D341Med (cell line): ENCODE measurements at regions not wholly inside any gene's neighbourhood (a gene's known extent, or its start where the extent isn't known, plus 50 kb on each side); places are given as distances from the start of the nearest gene placed in this dataset.
A peak's percentile ranks its signal among the peaks of the same experiment; 100 is the strongest.

Experiments used
- DNase-seq: peaks from one replicate; pipeline ENCODE4 v3.0.0; 2012; ENCODE audit warnings: low spot score

GRCh38 chr7:22962775-22963350, 51.1 kb downstream of the HYCC1 start:
- DNase-seq, result no peak

- no peak for DNase-seq
Measured at GRCh38 chr7:22958742-22959141, 55.2 kb downstream of the HYCC1 start.

- DNase-seq, result no peak
Measured at GRCh38 chr7:22954251-22954650, 59.7 kb downstream of the HYCC1 start.

GRCh38 chr7:22952306-22953015, 61.5 kb downstream of the HYCC1 start:
- no peak for DNase-seq

GRCh38 chr7:22949944-22950343, 64.0 kb downstream of the HYCC1 start:
- DNase-seq, result no peak

GRCh38 chr7:22949221-22949620, 64.7 kb downstream of the HYCC1 start:
- DNase-seq, result no peak

GRCh38 chr7:22948770-22949169, 65.2 kb downstream of the HYCC1 start:
- no peak for DNase-seq

GRCh38 chr7:22945584-22945983, 68.3 kb downstream of the HYCC1 start:
- peak; percentile 45 for DNase-seq

GRCh38 chr7:22944510-22944909, 69.4 kb downstream of the HYCC1 start:
- DNase-seq, result no peak

GRCh38 chr7:22944022-22944421, 69.9 kb downstream of the HYCC1 start:
- no peak for DNase-seq

- no peak for DNase-seq
Measured at GRCh38 chr7:22942191-22942590, 71.7 kb downstream of the HYCC1 start.

- no peak for DNase-seq
Measured at GRCh38 chr7:22939842-22940241, 74.1 kb downstream of the HYCC1 start.

- DNase-seq, result no peak
Measured at GRCh38 chr7:22937946-22938345, 76.0 kb downstream of the HYCC1 start.

- no peak for DNase-seq
Measured at GRCh38 chr7:22936246-22936645, 77.7 kb downstream of the HYCC1 start.

- DNase-seq, result no peak
Measured at GRCh38 chr7:22935269-22935668, 78.7 kb downstream of the HYCC1 start.

- DNase-seq, result no peak
Measured at GRCh38 chr7:22934473-22935065, 79.4 kb downstream of the HYCC1 start.

- no peak for DNase-seq
Measured at GRCh38 chr7:22934023-22934422, 79.9 kb downstream of the HYCC1 start.

- no peak for DNase-seq
Measured at GRCh38 chr7:22932896-22933295, 81.0 kb downstream of the HYCC1 start.

- no peak for DNase-seq
Measured at GRCh38 chr7:22931011-22931410, 82.9 kb downstream of the HYCC1 start.

GRCh38 chr7:22922307-22922706, 91.6 kb downstream of the HYCC1 start:
- DNase-seq, result no peak

- no peak for DNase-seq
Measured at GRCh38 chr7:22921386-22922086, 92.4 kb downstream of the HYCC1 start.

- DNase-seq, result no peak
Measured at GRCh38 chr7:22920672-22921071, 93.3 kb downstream of the HYCC1 start.

GRCh38 chr7:22913158-22913557, 90.5 kb upstream of the TOMM7 start:
- DNase-seq, result no peak
